ENCODE measurements at regions not wholly inside any gene's neighbourhood (a gene's known extent, or its start where the extent isn't known, plus 50 kb on each side); places are given as distances from the start of the nearest gene placed in this dataset.

DNA sequence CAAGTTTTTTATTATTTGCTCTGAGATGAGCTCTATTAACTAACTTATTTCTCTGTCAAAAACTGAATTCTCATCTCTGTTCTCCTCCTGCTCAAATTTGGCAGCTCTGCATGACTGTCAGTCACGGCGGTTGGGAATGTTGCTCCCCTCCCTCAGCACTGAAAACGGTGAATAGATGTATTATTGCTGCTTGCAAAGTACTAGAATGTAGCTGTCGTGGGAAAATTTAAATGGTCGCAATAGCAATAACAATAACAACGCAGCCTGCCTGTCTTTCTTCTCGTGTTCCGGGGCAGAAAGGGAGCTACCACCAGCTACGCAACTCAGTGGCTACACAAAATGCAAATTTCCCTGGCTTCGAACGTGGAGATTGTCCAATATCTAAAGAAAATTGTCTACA, 125.6 kb upstream of the FRY start:
- no peak overlapping the region for H3K4me3 ChIP-seq (ENCODE audit: low read length)
- TF ChIP-seq ZNF274 (IDR thresholded peaks at IDR 0.05; ENCODE audit: low read depth, low read length): no peak

DNA sequence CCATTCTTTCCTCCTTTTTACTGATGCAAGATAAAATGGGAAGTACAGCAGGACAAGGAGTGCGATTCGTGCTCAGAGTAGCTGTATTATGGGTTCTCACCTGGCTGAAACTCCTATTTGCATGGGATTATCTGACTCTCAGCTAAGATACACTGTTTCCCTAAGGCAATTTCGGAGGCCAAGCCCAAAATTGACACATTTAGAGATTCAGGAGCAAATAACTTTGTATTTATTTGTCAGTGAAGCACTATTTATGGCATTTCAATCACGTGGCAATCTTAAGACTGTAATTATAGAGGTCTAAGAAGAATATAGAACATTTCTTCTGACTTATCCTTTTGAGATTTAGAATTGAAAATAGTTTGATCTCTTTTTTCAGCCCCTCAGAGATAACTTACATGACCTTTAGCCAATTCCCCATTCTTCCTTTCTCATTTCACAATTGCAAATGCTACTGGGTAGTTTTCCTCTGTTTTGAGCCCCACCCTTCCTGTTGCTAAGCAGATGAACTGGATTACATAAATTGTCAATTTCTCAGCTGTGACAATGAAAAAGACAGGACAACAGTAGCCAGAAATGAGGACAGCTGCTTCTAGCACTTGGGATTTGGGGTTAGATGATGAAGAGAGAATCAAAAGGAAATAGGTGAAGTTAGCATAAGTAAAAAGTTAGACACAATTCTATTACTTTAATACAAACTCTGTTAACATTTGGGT, 122.7 kb upstream of the FRY start:
- TF ChIP-seq ZNF274 (IDR thresholded peaks at IDR 0.05; ENCODE audit: low read depth, low read length): no peak
- no peak overlapping the region for H3K4me3 ChIP-seq (ENCODE audit: low read length)

DNA sequence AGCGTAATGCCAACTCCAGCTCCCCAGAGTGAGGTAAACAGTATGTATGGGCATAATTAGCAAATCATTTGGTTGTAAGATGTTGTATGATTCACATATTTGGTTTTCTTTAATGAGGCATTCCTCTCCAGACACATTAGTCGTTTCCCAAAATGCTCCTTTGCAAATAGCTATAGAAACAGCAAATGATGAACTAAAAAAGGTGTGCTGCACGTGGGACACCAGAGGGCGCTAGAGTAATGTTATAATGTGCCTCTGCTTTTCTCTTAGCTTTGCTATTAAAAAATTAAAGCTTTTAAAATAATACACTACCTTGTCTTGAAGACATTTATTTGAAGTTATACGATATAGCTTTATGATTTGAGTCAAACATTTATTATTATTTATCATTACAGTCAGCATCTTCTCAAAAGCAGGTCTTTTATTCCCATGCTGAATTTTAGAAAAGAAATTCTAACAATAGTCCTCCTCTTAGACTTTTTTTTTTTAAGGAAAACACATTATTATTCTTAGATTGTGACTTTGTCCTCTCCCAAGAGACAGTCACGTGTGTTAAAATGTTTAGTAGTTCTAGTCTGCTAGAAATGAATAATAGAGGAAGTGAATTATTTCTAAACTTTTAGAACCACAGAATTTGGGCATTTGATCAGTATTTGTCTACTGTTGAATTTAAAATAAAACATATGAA, 121.6 kb upstream of the FRY start:
- H3K4me3 ChIP-seq (ENCODE audit: low read length): no peak overlapping the region
- no peak for TF ChIP-seq ZNF274 (IDR thresholded peaks at IDR 0.05; ENCODE audit: low read depth, low read length)

DNA sequence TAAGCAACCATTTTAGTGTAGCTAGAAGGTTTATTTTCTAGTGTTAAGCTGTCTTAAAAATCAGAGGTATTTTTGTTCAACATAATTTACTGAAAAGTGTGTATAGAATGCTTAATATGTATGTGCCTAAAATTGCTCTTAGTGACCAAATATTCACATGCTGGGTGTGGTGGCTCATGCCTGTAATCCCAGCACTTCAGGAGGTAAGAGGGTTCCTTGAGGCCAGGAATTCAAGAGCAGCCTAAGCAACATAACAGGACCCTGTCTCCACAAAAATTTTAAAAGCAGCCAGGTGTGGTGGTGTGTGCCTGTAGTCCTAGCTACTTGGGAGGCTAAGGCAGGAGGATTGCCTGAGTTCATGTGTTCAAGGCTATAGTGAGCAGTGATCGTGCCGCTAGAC, 120.9 kb upstream of the FRY start:
- no peak for TF ChIP-seq ZNF274 (IDR thresholded peaks at IDR 0.05; ENCODE audit: low read depth, low read length)

DNA sequence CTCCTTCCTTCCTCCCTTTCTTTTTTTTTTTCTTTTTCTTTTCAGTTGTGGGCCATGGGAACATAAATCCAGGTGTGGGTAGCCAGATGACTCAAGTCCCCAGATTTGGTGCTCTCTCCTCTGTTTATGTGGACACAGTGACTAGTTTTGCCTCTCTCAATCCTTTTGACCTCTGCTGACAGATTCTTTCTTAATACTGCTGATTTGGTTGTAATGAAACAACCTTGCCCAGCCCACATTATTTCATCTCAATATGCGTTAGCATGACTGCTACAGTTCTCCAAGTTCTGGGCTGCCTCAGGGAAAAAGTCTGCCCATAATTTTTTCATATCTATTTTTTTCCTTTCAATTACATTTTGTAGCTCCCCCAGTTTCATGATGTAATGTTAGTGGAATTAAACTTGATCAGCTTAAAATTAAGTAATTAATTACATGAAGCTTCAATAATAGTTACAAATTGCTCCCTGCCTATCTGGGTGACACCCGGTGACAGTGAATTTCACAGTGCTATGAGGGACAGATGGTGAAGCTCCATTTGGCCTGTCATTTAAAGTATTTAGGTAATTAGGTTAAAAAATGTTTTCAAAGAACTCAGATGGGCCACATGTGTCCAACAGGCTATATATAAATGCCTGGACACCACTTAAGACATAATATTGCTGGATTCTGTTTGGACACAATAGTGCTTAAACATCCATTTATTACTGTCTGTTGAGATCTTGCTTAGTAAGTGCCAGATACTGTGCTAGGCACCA, 118.8 kb upstream of the FRY start:
- TF ChIP-seq ZNF274 (IDR thresholded peaks at IDR 0.05; ENCODE audit: low read depth, low read length): no peak
- no peak overlapping the region for H3K4me3 ChIP-seq (ENCODE audit: low read length)

More for the DNA sequence above, 120.9 kb upstream of the FRY start:
- no peak overlapping the region for H3K4me3 ChIP-seq (ENCODE audit: low read length)

DNA sequence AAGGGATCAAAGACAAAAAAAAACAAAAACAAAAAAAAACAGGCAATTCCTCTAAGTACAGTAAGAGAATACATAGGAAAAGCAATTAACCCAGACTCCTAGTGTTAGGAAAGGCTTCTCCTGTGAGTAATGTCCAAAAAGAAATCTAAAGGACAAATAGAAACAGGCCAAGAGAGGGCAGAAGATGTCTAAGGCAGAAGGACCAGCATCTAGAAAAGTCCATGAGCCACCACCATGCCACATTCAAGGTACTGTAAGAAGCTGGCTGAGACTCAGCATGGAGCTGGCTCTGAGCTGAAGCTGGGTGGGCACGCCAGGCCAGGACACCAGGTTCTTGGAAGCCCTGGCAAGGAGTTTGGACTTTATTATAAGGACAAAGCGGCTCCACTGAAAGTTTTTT, 118.1 kb upstream of the FRY start:
- TF ChIP-seq ZNF274 (IDR thresholded peaks at IDR 0.05; ENCODE audit: low read depth, low read length): no peak
- H3K4me3 ChIP-seq (ENCODE audit: low read length): no peak overlapping the region

DNA sequence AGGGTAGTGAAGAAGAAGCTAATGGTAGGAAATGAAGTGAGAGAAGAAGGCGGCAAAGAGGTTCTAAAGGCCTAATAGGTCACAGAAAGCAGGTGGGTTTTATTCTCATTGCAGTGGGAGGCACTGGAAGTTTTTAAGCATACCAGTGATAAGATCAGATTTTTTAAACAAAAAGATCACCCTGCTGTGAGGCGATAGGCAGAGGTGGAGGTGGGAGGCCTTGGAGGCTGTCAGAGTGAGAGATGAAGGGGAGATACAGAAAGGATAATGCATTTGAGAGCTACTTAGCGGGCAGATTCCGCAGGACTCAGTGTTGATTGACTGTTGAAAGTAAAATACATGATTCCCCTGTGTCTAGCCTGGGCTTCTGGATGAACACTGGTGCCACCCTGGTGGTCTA, 116.7 kb upstream of the FRY start:
- H3K4me3 ChIP-seq (ENCODE audit: low read length): no peak overlapping the region
- no peak for TF ChIP-seq ZNF274 (IDR thresholded peaks at IDR 0.05; ENCODE audit: low read depth, low read length)

DNA sequence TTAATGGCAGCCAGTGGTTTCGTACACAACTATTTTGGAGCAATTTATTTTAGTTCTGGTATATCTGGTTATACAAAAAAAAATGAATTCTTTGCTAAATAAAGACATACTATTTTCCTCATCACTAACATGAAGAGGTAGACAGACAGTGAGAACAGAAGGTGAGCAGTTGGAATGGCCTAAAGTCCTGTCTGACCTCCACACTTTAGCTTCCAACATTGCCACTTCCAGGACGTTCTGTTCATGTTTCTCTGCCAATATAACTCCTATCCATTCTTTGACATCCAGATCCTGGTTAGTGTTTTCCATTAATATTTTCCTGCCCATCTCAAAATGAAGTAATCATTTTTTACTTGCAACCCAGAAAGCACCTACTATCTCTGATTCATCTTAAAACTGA, 112.9 kb upstream of the FRY start:
- TF ChIP-seq ZNF274 (IDR thresholded peaks at IDR 0.05; ENCODE audit: low read depth, low read length): no peak
- no peak overlapping the region for H3K4me3 ChIP-seq (ENCODE audit: low read length)

DNA sequence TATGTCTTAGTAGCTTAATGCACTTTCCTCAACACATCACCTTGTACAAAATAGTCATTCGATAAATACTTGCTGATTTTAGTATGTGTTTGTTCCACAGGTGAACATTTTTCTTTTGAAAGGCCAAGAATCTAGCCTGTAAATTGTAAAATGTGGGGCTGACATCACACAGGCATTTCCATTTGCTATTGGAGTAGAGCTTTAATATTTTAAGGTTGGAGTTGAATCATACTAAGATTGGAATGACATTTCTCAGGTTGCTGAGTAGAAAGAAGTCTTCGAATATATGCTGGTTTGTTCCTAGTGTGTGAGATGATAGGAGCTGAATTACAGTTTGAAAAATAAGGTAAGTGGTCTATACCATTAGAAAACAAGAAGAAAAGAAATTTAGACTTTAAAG, 112.3 kb upstream of the FRY start:
- TF ChIP-seq ZNF274 (IDR thresholded peaks at IDR 0.05; ENCODE audit: low read depth, low read length): no peak

DNA sequence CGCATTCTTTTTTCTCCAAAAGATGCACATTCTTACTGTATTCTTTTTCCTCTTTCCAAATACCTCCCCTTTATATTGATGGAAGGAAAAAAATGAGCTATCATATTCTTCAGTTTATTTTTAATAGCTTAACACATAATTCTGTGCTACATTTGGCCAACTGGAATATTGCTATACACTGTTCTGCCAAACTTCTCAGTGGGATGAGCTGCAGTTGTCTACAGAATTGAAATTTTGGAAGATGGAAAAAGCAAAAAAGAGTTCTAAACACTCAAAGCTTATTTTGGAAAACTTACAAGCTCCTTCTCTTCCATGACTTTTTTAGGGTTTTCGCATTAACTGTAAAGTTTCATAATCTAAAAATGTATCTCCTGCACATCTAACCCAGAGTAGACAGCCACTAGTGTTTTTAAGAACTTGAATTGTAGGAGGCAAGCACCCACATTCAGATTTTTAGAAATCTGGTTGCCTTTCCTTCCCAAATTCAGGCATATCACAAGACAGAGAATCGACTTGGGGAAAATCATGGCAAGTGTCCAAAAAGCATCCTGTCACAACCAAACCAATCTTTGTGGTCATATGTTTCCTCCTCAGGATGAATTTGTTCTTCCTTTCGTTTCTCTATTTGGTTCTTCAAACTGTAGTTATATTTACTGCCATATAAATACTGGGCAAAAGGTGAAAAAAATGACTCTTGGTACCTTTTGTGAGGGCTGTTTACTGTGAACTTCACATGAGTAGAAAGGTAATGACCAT, 111.4 kb upstream of the FRY start:
- no peak for TF ChIP-seq ZNF274 (IDR thresholded peaks at IDR 0.05; ENCODE audit: low read depth, low read length)
- H3K4me3 ChIP-seq (ENCODE audit: low read length): no peak overlapping the region

More for the DNA sequence above, 112.3 kb upstream of the FRY start:
- no peak overlapping the region for H3K4me3 ChIP-seq (ENCODE audit: low read length)

DNA sequence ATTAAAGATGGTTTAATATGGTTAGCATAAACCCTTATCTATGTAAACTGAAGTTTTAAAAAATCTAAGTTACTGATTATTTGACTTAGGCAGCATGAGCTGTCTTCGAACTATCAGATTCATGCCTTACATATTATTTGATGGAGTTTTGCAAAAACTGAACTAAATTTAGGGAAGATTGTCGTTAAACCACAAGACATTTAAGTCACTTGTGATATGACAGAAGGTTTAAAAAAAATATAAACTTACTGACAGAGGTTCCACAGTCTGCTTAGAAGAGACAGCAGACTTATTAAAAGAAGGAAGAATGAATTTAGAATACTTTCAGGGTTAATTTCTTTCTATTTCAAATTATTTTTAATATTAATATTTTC, 110.9 kb upstream of the FRY start:
- no peak for TF ChIP-seq ZNF274 (IDR thresholded peaks at IDR 0.05; ENCODE audit: low read depth, low read length)
- H3K4me3 ChIP-seq (ENCODE audit: low read length): no peak overlapping the region

DNA sequence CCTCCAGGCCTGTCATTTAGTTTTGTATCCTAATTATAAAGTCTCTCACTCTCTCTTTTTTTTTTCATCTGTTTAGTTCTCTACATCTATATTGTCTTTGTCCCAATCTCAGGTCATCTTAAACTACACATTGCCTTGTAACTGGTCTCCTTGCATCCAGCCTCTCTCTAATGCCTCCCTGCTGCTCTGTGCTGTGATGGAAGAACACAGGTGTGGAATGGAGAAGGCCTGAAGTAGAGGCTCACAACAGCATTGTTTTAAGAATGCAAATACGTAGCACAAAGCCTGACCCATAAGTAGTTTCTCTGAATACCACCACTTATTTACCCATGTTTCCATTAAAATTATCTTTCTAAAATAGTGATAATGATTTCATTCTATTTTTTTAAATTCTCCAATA, 108.8 kb upstream of the FRY start:
- no peak overlapping the region for H3K4me3 ChIP-seq (ENCODE audit: low read length)
- TF ChIP-seq ZNF274 (IDR thresholded peaks at IDR 0.05; ENCODE audit: low read depth, low read length): no peak

DNA sequence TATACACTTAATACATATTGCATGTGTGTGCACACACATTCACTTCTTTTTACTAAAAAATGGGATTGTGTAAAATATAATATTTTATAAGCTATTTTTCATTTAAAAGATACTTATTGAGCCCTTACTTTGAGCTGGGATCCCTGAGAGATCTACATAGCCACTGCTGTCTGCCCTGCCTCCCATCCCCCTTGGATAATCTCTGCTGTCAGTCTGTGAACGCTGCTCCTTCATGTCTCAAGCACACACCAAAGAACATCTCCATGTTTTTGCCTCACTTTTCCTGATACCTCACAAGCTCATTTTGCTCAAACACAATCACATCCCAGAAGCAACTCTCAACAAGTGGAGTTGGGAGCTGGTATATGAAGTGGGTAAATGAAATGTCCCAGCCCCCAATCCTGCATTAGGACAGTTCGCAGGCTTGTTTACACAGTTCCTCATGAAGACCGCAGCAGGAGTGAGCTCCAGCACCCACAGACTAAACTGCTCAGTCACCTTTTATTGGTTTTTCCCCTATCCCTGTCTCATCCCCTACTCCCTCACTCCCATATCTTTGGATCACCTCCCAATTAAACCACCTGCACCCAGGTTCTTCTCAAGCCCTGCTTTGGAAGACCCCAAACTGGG, 108.3 kb upstream of the FRY start:
- H3K4me3 ChIP-seq (ENCODE audit: low read length): no peak overlapping the region
- no peak for TF ChIP-seq ZNF274 (IDR thresholded peaks at IDR 0.05; ENCODE audit: low read depth, low read length)

DNA sequence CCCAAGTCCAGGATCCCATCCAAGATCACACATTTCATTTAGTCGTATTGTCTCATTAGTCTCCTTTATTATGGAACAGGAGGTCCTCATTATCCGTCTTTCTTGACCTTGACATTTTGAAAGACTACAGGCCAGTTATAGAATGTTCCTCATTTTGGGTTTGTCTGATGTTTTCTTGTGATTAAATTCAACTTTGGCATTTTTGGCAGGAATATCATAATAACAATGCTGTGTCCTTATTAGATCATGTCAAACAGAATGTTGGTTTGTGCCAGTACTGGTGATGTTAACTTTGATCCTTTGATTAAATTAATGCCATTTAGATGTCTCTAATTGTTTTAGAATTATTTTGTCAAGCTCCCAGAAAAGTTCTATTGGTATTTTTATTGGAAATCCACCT, 106.5 kb upstream of the FRY start:
- TF ChIP-seq ZNF274 (IDR thresholded peaks at IDR 0.05; ENCODE audit: low read depth, low read length): no peak
- H3K4me3 ChIP-seq (ENCODE audit: low read length): no peak overlapping the region
